Stimulated activated CD8-positive, alpha-beta memory T cell treated with anti-CD3 and anti-CD28 coated beads, Interleukin-7, amount 100 ng/mL, for 48 hours (primary cell): ENCODE measurements at regions not wholly inside any gene's neighbourhood (a gene's known extent, or its start where the extent isn't known, plus 50 kb on each side); places are given as distances from the start of the nearest gene placed in this dataset.
"Not testable (repeated sequence)": the region's sequence is repeated elsewhere in the genome, so short reads cannot be mapped to it uniquely, and the experiment has no call there.

Experiments
- DNase-seq, 2 donors: peaks; one replicate each; pipeline ENCODE4 v3.0.0-alpha.2; 2020; ENCODE audit warnings: low read depth in 1 of 2; ENCODE audit errors: extremely low read depth in 1 of 2

GRCh38 chr2:147001061-147001460 is 843.8 kb upstream of the ACVR2A start:
- DNase-seq: no peak

GRCh38 chr2:147000151-147000550 is 844.7 kb upstream of the ACVR2A start:
- not testable (repeated sequence) for DNase-seq

GRCh38 chr2:146997945-146998344 is 846.9 kb upstream of the ACVR2A start:
- no peak for DNase-seq

- no peak for DNase-seq
Measured at GRCh38 chr2:146997488-146997887, 847.3 kb upstream of the ACVR2A start.

GRCh38 chr2:146994246-146994645 is 850.6 kb upstream of the ACVR2A start:
- no peak for DNase-seq

GRCh38 chr2:146992466-146992865 is 852.4 kb upstream of the ACVR2A start:
- no peak for DNase-seq

GRCh38 chr2:146992057-146992456 is 852.8 kb upstream of the ACVR2A start:
- DNase-seq: no peak

GRCh38 chr2:146990311-146991054 is 854.3 kb upstream of the ACVR2A start:
- DNase-seq: no peak

GRCh38 chr2:146989741-146990140 is 855.1 kb upstream of the ACVR2A start:
- DNase-seq: no peak

- no peak for DNase-seq
Measured at GRCh38 chr2:146987996-146988395, 856.8 kb upstream of the ACVR2A start.

GRCh38 chr2:146986161-146986560 is 858.7 kb upstream of the ACVR2A start:
- DNase-seq: no peak

- DNase-seq: no peak
Measured at GRCh38 chr2:146985753-146986152, 859.1 kb upstream of the ACVR2A start.

GRCh38 chr2:146984014-146984413 is 860.8 kb upstream of the ACVR2A start:
- DNase-seq: no peak

- no peak for DNase-seq
Measured at GRCh38 chr2:146982393-146982846, 862.4 kb upstream of the ACVR2A start.

- DNase-seq: no peak
Measured at GRCh38 chr2:146981921-146982320, 862.9 kb upstream of the ACVR2A start.

- no peak for DNase-seq
Measured at GRCh38 chr2:146979746-146980145, 865.1 kb upstream of the ACVR2A start.

GRCh38 chr2:146978577-146979555 is 866.0 kb upstream of the ACVR2A start:
- DNase-seq: no peak

GRCh38 chr2:146970981-146971380 is 873.8 kb upstream of the ACVR2A start:
- not testable (repeated sequence) for DNase-seq

GRCh38 chr2:146969703-146970102 is 875.1 kb upstream of the ACVR2A start:
- DNase-seq: not testable (repeated sequence)

GRCh38 chr2:146964494-146964893 is 880.3 kb upstream of the ACVR2A start:
- DNase-seq: no peak

GRCh38 chr2:146954544-146954943 is 890.3 kb upstream of the ACVR2A start:
- DNase-seq: no peak

GRCh38 chr2:146952696-146953095 is 892.1 kb upstream of the ACVR2A start:
- no peak for DNase-seq
